ENCODE measurements at regions not wholly inside any gene's neighbourhood (a gene's known extent, or its start where the extent isn't known, plus 50 kb on each side); places are given as distances from the start of the nearest gene placed in this dataset.
A peak's percentile ranks its signal among the peaks of the same experiment; 100 is the strongest.
"Not testable (repeated sequence)": the region's sequence is repeated elsewhere in the genome, so short reads cannot be mapped to it uniquely, and the experiment has no call there.

DNA sequence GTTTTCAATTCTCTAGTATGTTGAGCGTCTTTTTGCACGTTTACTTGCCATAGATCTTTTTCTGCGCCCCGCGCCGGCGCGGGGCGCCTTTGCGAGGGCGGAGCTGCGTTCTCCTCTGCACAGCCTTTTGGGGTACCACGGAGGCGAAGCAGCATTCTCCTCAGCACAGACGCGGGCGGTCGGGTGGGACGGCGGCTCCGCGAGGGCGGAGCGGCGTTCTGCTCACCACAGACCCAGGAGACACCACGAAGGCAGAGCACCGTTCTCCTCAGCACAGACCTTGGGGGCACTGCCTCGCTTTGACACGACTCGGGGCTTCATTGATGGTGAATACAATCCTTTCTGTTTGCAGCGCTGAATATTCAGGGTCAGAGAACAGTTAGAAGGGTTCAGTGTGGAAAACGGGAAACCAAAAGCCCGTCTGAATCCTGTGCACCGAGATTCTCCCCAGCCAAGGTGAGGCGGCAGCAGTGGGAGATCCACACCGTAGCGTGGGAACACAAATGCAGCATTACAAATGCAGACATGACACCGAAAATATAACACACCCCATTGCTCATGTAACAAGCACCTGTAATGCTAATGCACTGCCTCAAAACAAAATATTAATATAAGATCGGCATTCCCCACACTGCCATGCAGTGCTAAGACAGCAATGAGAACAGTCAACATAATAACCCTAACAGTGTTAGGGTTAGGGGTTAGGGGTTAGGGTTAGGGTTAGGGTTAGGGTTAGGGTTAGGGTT lies 190.7 kb upstream of the VIPR2 start:
- H3K4me3 ChIP-seq (replicated peaks; ENCODE audit: low read depth, low read length); H3K27me3 ChIP-seq (replicated peaks; ENCODE audit: control insufficient read depth, insufficient read depth, low read length); H3K36me3 ChIP-seq (ENCODE audit: control insufficient read depth, insufficient read depth, low read length): not testable (repeated sequence)
- peak; percentile 6 for DNase-seq (ENCODE audit: extremely low read depth, insufficient read length)

DNA sequence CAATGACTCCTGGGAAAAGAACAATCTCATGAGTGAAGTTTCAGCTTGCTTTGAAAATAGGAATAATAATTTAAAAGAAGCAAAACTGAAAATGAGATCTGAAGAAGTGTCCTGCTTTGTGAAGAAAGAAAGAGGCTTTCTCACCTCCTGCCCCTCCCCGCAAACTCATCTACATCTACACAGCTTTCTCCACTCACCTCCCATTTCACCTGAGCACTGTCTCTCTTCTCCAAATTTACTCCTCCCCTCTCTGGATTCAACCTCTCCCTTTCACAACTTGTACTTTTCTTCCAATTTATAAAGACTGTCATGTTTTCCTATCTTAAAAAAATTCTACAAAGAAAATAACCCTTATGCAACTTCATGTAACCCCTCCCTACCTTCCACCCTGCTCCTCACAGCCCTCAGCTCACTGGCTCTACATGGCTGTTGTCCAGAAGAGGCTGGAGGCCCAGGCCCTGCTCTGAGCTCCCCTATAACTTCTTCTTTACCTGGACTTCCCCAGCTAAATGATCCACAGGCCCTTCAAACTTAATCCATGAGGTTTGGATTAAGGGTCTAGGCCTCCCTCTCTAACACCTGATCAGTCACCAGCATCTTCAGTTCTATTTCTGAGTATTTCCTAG lies 188.3 kb upstream of the VIPR2 start:
- DNase-seq (ENCODE audit: extremely low read depth, insufficient read length); H3K4me3 ChIP-seq (replicated peaks; ENCODE audit: low read depth, low read length); H3K27me3 ChIP-seq (replicated peaks; ENCODE audit: control insufficient read depth, insufficient read depth, low read length): not testable (repeated sequence)

GRCh38 chr7:159331462-159331861 lies 186.8 kb upstream of the VIPR2 start:
- DNase-seq (ENCODE audit: extremely low read depth, insufficient read length) = no peak
- Histone ChIP-seq H3K27me3 (replicated peaks; ENCODE audit: control insufficient read depth, insufficient read depth, low read length) (no peaks in the 10 kb centered on the region), H3K4me3 (replicated peaks; ENCODE audit: low read depth, low read length) (no peak overlapping the region), H3K36me3 (ENCODE audit: control insufficient read depth, insufficient read depth, low read length) (no peaks in the 10 kb centered on the region)
- TF ChIP-seq, protein P1, sequence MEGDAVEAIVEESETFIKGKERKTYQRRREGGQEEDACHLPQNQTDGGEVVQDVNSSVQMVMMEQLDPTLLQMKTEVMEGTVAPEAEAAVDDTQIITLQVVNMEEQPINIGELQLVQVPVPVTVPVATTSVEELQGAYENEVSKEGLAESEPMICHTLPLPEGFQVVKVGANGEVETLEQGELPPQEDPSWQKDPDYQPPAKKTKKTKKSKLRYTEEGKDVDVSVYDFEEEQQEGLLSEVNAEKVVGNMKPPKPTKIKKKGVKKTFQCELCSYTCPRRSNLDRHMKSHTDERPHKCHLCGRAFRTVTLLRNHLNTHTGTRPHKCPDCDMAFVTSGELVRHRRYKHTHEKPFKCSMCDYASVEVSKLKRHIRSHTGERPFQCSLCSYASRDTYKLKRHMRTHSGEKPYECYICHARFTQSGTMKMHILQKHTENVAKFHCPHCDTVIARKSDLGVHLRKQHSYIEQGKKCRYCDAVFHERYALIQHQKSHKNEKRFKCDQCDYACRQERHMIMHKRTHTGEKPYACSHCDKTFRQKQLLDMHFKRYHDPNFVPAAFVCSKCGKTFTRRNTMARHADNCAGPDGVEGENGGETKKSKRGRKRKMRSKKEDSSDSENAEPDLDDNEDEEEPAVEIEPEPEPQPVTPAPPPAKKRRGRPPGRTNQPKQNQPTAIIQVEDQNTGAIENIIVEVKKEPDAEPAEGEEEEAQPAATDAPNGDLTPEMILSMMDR (IDR thresholded peaks at IDR 0.05; ENCODE audit: insufficient read depth, low read length, poor library complexity, severe bottlenecking) = no peak

More for the DNA sequence above, 188.3 kb upstream of the VIPR2 start:
- H3K36me3 ChIP-seq (ENCODE audit: control insufficient read depth, insufficient read depth, low read length) = not testable (repeated sequence)

DNA sequence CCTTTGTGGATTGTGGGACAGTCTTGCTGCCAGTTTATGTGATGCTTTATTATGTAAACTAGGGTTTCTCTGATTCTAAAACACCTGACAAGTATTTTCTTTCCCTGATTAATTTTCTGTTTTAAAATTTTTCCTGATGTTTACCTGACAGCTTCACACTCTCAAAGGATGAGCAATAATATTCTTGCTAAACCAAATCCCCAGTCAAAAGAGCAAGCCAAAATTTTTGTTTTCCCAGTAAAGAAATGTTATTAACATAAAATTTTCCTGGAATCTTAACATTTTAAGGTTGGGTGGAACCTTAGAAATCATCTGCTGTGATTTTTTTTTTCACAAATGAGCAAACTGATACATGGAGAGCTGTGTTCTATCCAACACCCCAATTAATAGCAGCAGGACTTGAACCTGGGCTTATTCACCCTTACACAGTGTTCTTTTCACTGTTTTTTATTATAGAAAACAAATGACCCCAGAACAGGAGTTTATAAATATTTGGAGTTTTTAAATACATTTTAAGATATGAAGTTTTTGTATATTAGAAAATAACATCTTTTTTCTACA lies 185.2 kb upstream of the VIPR2 start:
- no peak for DNase-seq (ENCODE audit: extremely low read depth, insufficient read length)
- no peak overlapping the region for H3K4me3 ChIP-seq (replicated peaks; ENCODE audit: low read depth, low read length)
- TF ChIP-seq, protein P1 (IDR thresholded peaks at IDR 0.05; ENCODE audit: insufficient read depth, low read length, poor library complexity, severe bottlenecking) = no peak
- no peaks in the 10 kb centered on the region for H3K36me3 ChIP-seq (ENCODE audit: control insufficient read depth, insufficient read depth, low read length)
- H3K27me3 ChIP-seq (replicated peaks; ENCODE audit: control insufficient read depth, insufficient read depth, low read length) = no peaks in the 10 kb centered on the region

DNA sequence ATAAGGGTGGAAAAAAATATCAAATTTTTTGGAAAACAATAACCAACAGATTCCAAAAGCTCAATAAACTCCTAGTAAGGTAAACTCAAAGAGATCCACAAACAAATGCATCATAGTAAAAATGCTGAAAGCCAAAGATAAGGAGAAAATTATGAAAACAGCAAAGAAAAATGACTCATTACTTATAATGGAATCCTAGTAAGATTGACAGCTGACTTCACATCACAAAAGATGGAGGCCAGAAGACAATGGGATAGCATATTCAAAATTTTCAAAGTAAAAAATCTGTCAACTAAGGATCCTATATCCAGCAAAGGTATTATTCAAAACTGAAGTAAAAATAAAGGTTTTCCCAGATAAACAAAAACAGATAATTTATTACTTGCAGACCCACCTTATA lies 183.4 kb upstream of the VIPR2 start:
- H3K27me3 ChIP-seq (replicated peaks; ENCODE audit: control insufficient read depth, insufficient read depth, low read length) = no peaks in the 10 kb centered on the region
- no peak for DNase-seq (ENCODE audit: extremely low read depth, insufficient read length)
- H3K4me3 ChIP-seq (replicated peaks; ENCODE audit: low read depth, low read length) = no peak overlapping the region
- TF ChIP-seq, protein P1 (IDR thresholded peaks at IDR 0.05; ENCODE audit: insufficient read depth, low read length, poor library complexity, severe bottlenecking) = no peak
- no peaks in the 10 kb centered on the region for H3K36me3 ChIP-seq (ENCODE audit: control insufficient read depth, insufficient read depth, low read length)

DNA sequence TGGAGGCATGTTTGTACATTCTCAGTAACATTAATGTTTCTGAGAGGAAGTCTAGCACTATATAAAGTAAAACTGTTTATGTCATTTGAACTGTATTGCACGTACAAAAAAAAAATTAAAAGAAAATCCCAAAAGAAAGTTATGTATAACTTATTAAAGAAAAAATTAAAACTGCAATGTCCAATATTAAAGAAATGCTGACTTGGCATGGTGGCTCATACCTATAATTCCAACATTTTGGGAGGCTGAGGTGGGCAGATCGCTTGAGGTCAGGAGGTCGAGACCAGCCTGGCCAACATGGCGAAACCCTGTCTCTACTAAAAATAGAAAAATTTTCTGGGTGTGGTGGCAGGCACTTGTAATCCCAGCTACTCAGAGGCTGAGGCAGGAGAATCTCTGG lies 178.7 kb upstream of the VIPR2 start:
- TF ChIP-seq, protein P1 (IDR thresholded peaks at IDR 0.05; ENCODE audit: insufficient read depth, low read length, poor library complexity, severe bottlenecking) = no peak
- H3K4me3 ChIP-seq (replicated peaks; ENCODE audit: low read depth, low read length) = no peak overlapping the region
- no peak for DNase-seq (ENCODE audit: extremely low read depth, insufficient read length)
- H3K36me3 ChIP-seq (ENCODE audit: control insufficient read depth, insufficient read depth, low read length) = no peaks in the 10 kb centered on the region
- no peaks in the 10 kb centered on the region for H3K27me3 ChIP-seq (replicated peaks; ENCODE audit: control insufficient read depth, insufficient read depth, low read length)

All from GM06990 (cell line).